ENCODE measurements at regions not wholly inside any gene's neighbourhood (a gene's known extent, or its start where the extent isn't known, plus 50 kb on each side); places are given as distances from the start of the nearest gene placed in this dataset.

- Histone ChIP-seq H3K36me3 (ENCODE audit: control insufficient read depth in 1 of 2, insufficient read depth in 2 of 2, low read length in 2 of 2) (no peaks in the 10 kb centered on the region), H3K79me2 (ENCODE audit: insufficient read depth, low read length) (no peaks in the 10 kb centered on the region), H3K4me2 (ENCODE audit: low read length) (no peak overlapping the region), H3K9me2 (ENCODE audit: insufficient read depth) (no peaks in the 10 kb centered on the region), H3K9me3 (ENCODE audit: control insufficient read depth in 1 of 2, insufficient read depth in 1 of 2, low read depth in 1 of 2, low read length in 2 of 2) (no peaks in the 10 kb centered on the region), H3K27me3 (ENCODE audit: insufficient read depth, low read length) (peaks cover 17% of the 10 kb centered on the region), H3K9ac (ENCODE audit: low read length) (no peak overlapping the region), H3K4me3 (replicated peaks in 1 of 2; ENCODE audit: low read depth in 1 of 2, low read length in 2 of 2) (no peak overlapping the region), H4K20me1 (ENCODE audit: insufficient read depth) (no peaks in the 10 kb centered on the region), H3K27ac (ENCODE audit: low read depth, low read length) (no peak overlapping the region), H3K4me1 (ENCODE audit: control insufficient read depth in 1 of 2, insufficient read depth in 2 of 2, low read length in 2 of 2) (peaks cover 0 to 2% of the 10 kb centered on the region in 2 experiments; a peak in 2 of 4 replicates), H2AFZ (ENCODE audit: low read depth, low read length, poor library complexity, severe bottlenecking) (no peak overlapping the region)
- POLR2A ChIA-PET: no interaction called here
- RAD21 ChIA-PET (ENCODE audit: low non-redundant PET in 1 of 2, low total read pairs in 2 of 2, uncharacterized antibody in 2 of 2, unreplicated experiment in 2 of 2): no interaction called here
- no peak for DNase-seq (ENCODE audit: low read depth, low spot score)
- CTCF ChIA-PET: no interaction called here
- BruUV-seq (replicated peaks): no TSS peak
- intact Hi-C loops (cut with micrococcal nuclease): no loop called here
- no peak for ATAC-seq
- no peak for TF ChIP-seq REST (IDR thresholded peaks at IDR 0.05; ENCODE audit: low read depth)
- no peak for TF ChIP-seq TCF7L2 (IDR thresholded peaks at IDR 0.05; ENCODE audit: borderline replicate concordance, extremely low read depth, insufficient read depth, insufficient read length)
- no peak for TF ChIP-seq RAD21 (IDR thresholded peaks at IDR 0.05; ENCODE audit: low read depth)
- no peak for TF ChIP-seq SRF (IDR thresholded peaks at IDR 0.05; ENCODE audit: low read depth)
- no peak for TF ChIP-seq EZH2phosphoT487 (IDR thresholded peaks at IDR 0.05; ENCODE audit: borderline replicate concordance)
- no peak for TF ChIP-seq ZFX (IDR thresholded peaks at IDR 0.05)
- TF ChIP-seq CBX3 (IDR thresholded peaks at IDR 0.05; ENCODE audit: low read depth): no peak
- no peak for TF ChIP-seq ATF3 (IDR thresholded peaks at IDR 0.05)
- TF ChIP-seq ZNF274 (IDR thresholded peaks at IDR 0.05; ENCODE audit: low read depth, low read length): no peak
- no peak for TF ChIP-seq POLR2A (IDR thresholded peaks at IDR 0.05; ENCODE audit: borderline replicate concordance, extremely low read depth, insufficient read depth, insufficient read length)
- no peak for TF ChIP-seq CTCF (IDR thresholded peaks at IDR 0.05 in 2 of 3, conservative IDR thresholded peaks at IDR 0.05 in 1 of 3; ENCODE audit: borderline replicate concordance in 1 of 3, insufficient read depth in 1 of 3, low read depth in 2 of 3, low read length in 2 of 3)
- no peak for TF ChIP-seq FOSL1 (IDR thresholded peaks at IDR 0.05; ENCODE audit: low read depth)
- TF ChIP-seq SIN3A (IDR thresholded peaks at IDR 0.05; ENCODE audit: low read depth): no peak
- TF ChIP-seq ZBTB33 (IDR thresholded peaks at IDR 0.05; ENCODE audit: extremely low read depth, insufficient replicate concordance, low read length): no peak
- TF ChIP-seq EGR1 (IDR thresholded peaks at IDR 0.05; ENCODE audit: low read depth): no peak
These were observed 52.5 kb upstream of the C9orf72 start for GRCh38 chr9:27625751-27626150.
